GM21717 (cell line): ENCODE measurements at regions not wholly inside any gene's neighbourhood (a gene's known extent, or its start where the extent isn't known, plus 50 kb on each side); places are given as distances from the start of the nearest gene placed in this dataset.
"Not testable (repeated sequence)": the region's sequence is repeated elsewhere in the genome, so short reads cannot be mapped to it uniquely, and the experiment has no call there.

Experiments
- ATAC-seq: cut with Tn5 transposase; IDR thresholded peaks from one replicate; pipeline ENCODE4 v1.9.1; 2021; ENCODE audit warnings: mild to moderate bottlenecking, moderate library complexity; ENCODE audit not compliant: unreplicated experiment

DNA sequence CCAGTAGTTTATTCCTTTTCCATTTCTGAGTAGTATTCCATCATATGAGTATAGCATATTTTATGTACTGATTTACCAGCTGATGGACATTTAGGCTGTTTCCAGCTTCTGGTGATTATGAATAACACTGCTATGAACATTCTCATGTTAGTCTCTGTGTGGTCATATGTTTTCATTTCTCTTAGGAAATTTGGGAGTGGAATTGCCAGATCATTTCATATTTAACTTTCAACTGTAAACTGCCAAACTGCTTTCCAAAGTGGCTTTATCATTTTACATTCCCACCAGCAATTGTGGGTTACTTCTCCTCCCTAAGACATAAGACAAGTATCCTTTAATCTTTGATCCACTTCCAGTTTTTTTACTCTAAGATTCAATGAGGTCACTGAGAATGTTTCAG is 85.7 kb upstream of the RALGPS2 start:
- no peak for ATAC-seq

DNA sequence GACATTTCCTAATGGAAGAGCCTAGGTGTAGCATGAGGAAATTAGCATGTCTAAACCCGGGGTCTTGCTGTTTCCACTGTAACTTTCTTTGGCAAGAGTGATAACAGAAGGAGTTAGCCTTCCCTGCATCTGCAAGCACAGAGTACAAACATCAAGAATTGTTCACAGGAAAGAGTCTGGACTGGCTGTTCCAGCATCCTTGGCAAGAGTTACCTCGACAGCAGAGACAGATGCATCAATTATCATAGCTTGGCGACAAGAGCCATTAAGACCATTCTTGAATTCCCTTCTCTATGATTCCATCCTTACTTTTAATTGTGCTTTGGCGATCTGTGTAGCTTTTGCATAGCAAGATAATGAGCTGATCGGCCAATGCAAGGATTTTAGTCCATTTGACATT is 82.8 kb upstream of the RALGPS2 start:
- no peak for ATAC-seq

- no peak for ATAC-seq
These were observed 81.7 kb upstream of the RALGPS2 start for GRCh38 chr1:178643349-178643748.

DNA sequence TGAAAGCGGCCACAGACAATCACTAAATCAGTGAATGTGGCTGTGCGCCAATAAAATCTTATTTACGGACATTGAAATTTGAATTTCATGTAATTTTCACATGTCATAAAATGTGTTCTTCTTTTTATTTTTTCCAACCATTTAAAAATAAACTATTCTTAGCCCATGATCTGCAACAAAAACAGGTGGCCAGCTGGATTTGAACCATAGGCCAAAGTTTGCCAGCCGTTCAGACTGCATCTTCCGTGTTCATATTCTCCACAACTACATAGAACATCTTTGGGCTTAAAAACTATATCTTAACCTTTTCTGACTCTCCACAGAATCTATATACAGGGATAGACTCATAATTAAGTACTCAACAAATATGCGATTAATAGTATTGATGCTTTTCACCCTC is 81.2 kb upstream of the RALGPS2 start:
- no peak for ATAC-seq

DNA sequence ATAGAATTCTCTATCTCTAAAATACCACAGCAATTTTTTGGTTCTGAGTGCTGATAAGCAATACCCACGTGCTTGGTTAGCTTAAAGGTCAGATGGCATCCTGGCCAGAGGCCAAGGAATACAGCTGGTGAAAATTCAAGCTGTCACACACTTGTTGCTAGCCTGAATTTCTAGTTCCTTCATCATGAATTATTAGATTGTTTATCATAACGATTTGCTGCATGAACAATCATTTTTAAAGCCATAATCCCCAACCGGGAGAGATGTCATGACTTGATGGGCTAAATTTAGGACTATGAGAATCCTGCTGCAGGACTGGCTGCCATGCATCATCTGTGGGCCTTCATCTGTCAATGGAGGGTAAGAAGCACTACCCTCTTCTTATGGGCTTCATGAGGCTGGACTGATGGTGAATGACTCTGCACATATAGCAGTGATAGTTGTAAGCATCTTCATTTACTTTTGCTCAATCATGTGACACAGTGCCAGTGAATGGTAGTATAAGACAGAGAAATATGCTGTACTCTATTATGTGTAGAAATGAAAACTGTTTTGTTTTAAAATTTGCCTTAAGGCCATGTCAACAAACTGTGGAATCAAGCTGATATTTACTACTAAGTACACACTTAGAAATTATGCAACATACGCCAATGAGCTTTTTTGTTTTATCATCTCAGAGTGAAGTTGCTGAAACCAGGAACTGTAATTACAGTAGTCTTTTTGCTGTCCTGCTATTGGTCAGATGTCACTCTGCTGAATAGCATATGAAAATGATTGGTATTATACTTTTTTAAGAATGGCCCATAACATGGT is 80.5 kb upstream of the RALGPS2 start:
- no peak for ATAC-seq

- no peak for ATAC-seq
These were observed 79.8 kb upstream of the RALGPS2 start for GRCh38 chr1:178645157-178645807.

DNA sequence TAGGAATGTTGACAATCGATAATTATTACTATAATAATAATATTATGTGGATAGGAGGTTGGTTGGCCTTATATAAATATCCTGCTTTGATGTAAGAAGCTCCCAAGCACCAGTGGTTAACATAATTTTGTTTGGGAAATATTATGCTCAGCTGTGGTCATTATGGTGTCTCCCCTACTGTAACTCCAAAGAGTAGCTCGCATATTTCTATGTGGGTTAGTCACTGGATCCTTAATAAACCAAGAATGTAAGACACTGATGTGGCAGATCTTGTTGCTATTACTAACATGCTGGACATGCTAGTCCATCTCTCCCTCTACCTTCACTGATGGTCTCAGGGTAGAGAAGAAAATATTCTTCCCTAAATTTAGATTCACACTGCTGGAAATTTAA is 79.2 kb upstream of the RALGPS2 start:
- ATAC-seq: no peak

- ATAC-seq: no peak
These were observed 78.2 kb upstream of the RALGPS2 start for GRCh38 chr1:178646821-178647220.

DNA sequence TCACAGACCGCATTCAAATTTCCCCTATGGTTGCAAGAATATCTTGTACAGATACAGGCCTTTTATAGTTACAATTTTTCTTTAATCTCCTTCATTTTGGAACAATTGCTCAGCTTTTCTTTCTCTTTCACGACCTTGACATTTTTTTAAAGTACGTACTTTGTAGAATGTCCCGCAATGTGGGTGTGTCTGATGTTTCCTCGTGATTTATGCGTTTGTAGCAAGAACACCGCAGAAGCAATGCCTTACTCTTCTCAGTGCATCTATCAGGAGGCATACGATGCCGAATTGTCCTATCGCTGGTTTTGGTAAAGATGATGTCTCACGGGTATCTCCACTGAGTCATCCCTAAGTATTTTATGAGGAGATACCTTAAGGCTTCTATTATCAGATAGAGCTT is 76.9 kb upstream of the RALGPS2 start:
- ATAC-seq: no peak

DNA sequence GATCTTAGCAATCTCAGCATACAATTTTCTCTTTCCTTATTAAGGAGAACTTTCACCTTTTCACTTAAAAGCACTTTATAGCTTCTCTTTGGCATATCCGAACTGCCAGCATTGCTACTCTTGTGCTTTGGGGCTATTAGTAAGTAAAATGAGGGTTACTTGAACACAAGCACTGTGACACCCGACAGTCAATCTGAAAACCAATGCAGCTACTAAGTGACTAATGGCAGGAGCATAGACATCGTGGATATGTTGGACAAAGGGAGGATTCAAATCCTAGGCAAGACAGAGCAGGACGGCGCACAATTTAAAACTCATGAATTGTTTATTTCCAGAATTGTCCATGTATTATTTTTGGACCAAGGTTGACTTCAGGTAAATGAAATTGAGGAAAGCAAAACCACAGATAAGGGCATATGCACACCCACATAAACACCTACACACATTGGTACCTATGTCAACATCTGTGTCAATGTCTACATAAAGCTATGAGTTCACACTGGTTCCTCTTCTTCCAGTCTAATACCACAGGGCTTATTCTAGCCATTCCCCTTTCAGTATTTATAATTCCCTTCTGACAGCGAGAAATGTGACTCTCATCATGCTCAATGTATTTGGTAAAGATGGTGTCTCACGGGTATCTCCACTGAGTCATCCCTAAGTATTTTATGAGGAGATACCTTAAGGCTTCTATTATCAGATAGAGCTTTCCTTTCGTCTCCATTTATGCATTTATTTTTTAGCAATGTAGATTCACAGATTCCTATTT is 75.3 kb upstream of the RALGPS2 start:
- ATAC-seq: no peak

DNA sequence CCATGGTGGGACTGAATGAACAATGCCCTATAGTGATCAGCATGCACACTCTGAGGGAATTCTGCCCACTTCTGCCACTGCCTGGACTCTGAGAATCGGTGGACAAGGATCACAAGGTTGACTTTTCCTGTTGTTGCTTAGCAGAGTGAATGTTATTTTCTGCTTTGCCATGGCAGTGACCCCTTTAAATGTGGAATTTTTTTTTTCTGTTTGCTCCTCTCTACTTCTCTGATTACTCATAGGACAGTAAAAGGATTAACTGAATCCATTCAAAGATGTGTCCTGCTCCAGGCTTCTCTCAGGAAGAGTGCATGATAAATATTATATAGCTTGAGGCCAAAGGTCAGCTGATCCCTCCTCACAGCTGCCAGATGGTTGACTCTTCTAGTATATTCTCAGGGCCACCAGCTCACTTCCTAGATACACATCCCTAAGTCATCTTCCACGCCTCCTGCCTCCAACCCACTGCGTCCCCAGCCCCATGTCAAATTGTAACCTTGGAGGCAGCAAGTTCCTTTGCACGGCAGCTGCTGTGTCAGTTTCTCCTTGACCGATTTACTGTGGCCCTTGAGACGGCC is 74.0 kb upstream of the RALGPS2 start:
- ATAC-seq: no peak

GRCh38 chr1:178651742-178652141 is 73.3 kb upstream of the RALGPS2 start:
- ATAC-seq: no peak

GRCh38 chr1:178652506-178653490 is 72.2 kb upstream of the RALGPS2 start:
- ATAC-seq: no peak

GRCh38 chr1:178659789-178660208 is 65.2 kb upstream of the RALGPS2 start:
- ATAC-seq: peak; percentile 66

DNA sequence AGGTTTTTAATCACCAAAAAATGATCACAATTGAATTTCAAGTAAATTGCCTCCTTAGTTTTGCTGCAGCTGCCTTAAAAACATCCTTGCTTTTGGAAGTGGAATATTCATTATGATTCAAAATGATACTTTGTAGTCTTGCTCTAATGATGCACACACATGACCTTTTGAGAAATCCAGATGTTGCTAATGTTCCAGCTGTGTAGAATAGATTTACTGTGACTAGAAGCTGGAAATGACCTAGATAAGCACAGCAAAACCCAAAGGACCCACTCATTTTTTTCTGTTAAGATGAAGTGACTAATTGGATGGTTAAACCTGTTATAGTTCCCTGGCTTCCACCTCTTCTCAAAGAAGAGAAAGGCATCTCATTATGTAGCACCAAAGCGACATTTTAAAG is 64.6 kb upstream of the RALGPS2 start:
- no peak for ATAC-seq

GRCh38 chr1:178664278-178664677 is 60.8 kb upstream of the RALGPS2 start:
- peak; percentile 77 for ATAC-seq

DNA sequence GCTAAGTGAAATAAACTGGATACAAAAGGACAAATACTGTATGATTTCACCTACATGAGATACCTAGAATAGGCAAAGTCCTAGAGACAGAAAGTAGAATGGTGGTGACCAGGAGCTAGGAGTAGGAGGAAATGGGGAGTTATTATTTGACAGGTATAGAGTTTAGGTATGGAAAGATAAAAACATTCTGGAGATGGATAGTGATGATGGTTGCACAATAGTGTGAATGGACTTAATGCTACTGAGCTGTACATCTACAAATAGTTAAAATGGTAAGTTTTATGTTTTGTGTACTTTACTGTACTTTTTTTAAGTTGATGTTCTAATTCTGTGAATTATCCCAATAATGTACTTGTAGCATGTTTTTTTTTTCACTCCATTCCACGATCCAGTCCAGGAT is 59.5 kb upstream of the RALGPS2 start:
- ATAC-seq: no peak

DNA sequence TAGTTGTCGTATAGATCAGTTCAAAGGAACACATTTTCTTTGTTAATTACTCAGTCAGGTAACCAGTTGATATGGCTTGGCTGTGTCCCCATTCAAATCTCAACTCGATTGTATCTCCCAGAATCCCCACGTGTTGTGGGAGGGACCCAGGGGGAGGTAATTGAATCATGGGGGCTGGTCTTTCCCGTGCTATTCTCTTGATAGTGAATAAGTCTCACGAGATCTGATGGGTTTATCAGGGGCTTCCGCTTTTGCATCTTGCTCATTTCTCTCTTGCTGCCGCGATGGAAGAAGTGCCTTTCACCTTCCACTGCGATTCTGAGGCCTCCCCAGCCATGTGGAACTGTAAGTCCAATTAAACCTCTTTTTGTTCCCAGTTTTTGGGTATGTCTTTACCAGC is 58.2 kb upstream of the RALGPS2 start:
- not testable (repeated sequence) for ATAC-seq

DNA sequence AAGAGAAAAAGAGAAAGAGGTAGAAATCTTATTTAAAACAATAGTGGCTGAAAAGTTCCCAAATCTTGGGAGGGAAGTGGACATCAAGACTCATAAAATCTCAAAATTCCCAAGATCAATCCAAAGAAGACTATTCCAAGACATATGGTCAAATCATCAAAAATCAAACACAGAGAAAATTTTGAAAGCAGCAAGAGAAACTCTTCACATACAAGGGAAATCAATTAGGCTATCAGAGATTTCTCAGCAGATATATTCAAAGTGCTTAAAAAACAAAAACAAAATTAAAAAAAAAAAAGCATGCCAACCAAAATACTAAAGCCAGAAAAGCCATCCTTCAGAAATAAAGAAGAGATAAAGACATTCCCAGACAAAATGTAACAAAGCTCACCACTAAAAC is 52.6 kb upstream of the RALGPS2 start:
- ATAC-seq: no peak

GRCh38 chr1:178674559-178674958 is 50.5 kb upstream of the RALGPS2 start:
- ATAC-seq: not testable (repeated sequence)
